Left forelimb (tissue), 1 donor: ENCODE measurements at regions not wholly inside any gene's neighbourhood (a gene's known extent, or its start where the extent isn't known, plus 50 kb on each side); places are given as distances from the start of the nearest gene placed in this dataset.
"Not testable (repeated sequence)": the region's sequence is repeated elsewhere in the genome, so short reads cannot be mapped to it uniquely, and the experiment has no call there.

Source experiments
- DNase-seq: peaks from one replicate; pipeline ENCODE4 v3.0.0-alpha.2; 2018; ENCODE audit warnings: low spot score

GRCh38 chr13:73336773-73337172 is 278.0 kb downstream of the KLF5 start:
- no peak for DNase-seq

DNA sequence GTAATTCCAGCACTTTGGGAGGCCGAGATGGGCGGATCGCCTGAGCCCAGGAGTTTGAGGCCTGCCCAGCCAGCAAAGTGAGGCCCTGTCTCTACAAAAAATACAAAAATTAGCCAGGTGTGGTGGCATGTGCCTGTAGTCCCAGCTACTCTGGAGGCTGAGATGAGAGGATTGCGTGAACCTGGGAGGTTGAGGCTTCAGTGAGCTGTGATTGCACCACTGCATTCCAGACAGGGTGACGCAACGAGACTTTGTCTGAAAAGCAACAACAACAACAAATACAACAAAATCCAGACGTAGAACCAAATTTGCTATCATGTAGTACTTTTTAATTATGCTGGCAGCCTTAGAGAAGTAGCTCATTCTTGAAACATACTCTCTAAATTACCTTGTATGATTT is 277.1 kb downstream of the KLF5 start:
- DNase-seq: no peak

DNA sequence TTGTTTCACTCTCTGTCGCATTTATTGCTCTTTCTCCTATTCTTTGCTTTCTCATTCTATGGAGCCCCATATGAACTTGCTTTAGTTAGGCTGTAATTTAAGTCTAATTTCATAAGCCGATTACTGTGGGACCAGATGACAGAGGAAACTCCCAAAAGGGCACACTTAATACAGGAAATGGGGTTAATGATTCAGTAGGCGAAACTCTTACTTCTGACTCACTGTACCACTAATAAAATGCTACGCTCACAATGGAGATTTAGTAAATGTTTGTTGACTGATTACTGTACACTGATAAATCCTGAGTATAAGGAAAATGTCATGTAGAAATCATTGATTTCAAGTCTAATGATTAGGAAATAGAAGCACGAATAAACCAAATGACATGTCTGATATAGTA is 276.4 kb downstream of the KLF5 start:
- DNase-seq: no peak

DNA sequence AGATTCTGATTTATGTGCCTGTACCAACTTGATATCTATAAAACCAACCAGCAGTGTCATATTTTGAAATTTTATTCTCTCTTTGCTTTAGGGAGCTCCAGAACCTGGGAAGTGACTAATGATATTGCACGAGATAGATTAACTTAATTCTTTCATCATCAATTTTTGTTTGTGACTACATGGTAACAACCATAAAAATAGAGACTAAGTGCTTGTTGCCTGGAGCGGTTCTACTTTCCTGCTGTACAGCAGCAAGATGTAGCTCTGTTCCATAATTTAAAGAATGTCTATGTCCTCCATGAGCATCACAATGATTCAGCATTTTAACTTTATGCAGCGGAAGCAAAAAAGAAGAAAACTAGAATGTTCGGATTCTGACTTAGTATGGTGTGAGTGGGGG is 275.6 kb downstream of the KLF5 start:
- DNase-seq: no peak

GRCh38 chr13:73331556-73331955 is 272.8 kb downstream of the KLF5 start:
- DNase-seq: no peak

DNA sequence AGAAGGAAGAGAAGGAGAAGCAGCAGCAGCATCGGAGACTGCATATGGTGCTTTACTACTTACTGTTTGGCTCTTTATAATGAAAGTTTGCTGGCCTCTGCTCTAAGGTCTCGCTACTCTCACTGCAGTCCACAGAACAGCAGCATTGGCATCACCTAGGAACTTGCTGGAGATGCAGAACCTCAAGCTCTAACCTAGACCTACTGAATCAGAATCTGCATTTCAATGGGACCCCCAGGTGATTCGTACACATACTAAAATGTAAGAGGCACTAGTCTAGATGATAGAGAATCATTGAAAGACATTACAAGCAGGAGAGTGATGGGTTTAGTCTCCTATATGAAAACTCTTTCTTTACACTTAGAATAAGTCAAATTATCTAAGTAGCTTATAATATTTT is 270.6 kb downstream of the KLF5 start:
- DNase-seq: no peak

DNA sequence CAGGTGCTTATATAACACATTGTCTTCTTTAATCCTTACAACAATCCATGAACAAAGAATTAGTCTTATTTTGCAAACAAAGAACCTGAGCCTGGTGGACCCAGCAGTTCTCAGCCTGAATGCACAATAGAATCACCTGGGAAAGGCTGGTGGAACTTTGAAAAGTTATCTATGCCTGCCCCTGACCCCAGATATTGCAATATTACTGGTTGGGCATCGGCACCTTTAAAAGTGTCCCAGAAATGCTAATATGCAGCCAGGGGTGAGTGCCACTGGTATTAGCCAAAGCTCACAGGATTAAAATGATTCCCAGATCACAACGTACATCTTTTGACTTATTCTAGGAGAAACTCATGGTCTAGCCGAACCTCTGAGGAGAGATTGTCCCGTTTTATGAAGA is 268.8 kb downstream of the KLF5 start:
- no peak for DNase-seq

DNA sequence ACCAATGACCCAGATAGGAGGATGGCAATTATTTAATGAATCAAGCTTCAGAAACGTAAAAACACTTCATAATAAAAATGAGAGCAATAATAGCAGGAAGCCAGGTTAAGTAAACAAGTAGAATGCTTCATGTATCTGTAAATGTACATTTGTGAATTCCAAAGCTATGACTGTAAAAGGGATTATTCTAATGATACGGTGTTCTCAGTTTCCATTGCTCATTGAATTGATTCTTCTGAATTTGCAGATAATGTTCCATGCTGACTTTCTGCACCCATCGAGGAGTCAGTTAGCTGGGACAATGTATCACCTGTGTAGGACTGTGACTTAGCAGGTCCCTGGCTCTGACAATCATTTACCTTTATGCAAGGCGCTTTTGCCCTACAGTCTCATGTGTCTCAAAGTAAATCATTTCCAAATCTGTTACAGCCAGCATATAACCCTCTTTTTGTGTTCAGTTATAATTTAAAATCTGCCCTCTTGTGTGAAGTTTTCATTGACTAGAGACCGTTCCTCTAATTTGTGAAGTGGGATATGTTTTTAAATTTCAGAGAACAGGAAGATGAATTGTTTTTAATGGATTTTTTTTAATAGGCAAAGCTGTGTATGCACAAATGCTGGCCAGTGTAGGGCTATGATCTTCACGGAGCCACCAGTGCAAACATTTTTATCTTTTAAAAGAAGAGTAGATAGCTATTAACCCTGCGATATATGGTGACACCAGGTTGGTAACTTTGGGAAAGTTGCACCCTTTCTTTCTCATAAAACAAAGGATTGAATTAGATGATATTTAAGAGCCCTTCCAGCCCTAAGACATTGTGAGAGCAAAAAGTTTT is 267.1 kb downstream of the KLF5 start:
- DNase-seq: no peak

DNA sequence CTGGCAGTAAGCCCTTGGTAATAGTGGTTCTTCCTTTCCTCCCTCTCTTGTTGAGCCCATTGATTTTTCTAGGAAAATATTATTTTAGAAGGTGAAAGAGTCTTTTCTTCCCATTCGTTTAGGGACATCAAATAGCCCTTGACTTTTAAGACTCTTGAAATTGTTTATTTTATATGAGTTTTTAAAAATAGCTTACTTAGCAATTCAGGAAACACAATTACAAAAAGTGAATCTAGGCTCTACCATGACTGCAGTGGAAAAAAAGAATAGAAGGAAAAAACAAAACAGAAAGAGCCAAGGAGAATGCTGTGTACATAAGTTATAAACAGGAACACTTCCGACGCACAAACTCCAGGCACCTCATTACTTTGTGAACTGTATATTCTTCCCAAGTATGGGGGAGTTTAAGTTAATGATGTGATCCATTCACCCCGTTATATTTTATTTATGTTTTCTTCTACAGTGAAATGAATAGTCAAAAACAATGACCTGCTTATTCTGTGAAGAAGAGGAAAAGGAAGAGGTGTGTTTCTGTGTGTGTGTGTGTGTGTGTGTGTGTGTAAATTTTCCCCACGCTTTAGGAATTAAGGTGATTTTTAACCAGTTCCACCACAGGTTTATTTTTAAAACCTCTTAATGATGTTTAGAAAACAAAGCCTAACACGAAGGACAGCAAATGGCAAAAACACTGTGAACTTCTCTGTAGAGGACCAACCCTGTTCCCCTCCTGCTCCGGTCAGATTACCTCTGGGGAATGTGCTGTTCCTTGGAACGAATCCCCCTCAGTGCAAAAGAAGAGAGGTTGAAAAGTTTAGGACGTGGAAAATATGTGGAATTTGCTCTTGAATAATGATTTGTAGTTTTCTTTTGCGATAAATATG is 266.3 kb downstream of the KLF5 start:
- DNase-seq: no peak

DNA sequence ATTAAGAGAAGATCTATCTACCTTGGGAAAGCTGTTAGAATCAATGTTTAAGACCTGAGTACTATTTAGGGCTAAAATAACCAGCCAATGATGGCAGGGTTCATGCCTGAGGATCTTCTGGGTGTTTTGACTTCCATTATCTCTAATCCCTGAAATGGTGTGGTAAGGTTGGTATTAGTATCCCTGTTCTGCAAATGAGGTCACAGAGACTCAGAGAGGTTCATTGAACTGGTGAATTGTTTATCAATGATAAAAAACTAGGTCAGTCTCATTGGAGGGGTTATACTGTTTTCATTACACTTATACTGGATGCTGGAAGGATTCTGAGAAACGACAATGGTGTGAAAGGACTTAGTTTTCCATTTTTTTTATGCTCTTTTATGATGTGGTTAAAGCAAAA is 264.8 kb downstream of the KLF5 start:
- DNase-seq: no peak

GRCh38 chr13:73321043-73321442 is 262.2 kb downstream of the KLF5 start:
- no peak for DNase-seq

GRCh38 chr13:73317140-73317539 is 258.3 kb downstream of the KLF5 start:
- no peak for DNase-seq

GRCh38 chr13:73310366-73310765 is 251.6 kb downstream of the KLF5 start:
- DNase-seq: no peak

DNA sequence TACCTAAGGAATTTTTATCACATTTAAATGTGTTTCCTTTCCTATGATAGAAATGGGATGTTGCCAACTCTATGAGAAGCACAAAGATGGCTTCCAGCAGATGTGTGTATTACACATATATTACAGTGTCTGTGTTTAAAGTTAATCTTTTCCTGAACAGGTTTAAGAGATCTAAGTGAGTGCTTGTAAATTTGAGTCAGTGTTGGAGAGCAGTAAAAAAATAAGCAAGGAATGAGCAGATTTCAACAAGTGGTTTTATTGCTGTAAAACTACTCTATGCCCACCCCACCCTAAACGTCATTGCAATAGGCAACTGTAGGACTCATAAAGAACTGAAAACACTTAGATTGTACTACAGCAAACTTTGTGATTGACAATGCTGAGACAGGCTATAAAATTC is 248.7 kb downstream of the KLF5 start:
- no peak for DNase-seq

DNA sequence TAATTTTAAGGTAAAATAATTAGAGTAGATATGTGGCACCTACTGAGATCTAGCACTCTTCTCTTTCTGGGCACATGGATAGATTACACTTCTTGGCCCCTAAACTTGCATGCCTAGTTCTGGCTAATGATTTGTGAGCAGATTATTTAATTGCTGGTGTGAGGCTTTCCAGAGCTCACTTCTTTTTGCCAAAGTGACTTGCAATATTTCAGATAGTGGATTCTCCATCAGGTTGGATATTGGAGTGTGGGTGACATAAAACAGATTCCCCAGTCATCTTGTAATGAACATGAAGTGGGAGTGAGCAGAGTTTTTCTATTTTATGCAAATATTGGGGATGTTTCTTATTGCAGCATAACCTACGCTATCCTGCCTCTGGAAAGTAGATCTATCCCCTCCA is 247.9 kb downstream of the KLF5 start:
- DNase-seq: no peak

DNA sequence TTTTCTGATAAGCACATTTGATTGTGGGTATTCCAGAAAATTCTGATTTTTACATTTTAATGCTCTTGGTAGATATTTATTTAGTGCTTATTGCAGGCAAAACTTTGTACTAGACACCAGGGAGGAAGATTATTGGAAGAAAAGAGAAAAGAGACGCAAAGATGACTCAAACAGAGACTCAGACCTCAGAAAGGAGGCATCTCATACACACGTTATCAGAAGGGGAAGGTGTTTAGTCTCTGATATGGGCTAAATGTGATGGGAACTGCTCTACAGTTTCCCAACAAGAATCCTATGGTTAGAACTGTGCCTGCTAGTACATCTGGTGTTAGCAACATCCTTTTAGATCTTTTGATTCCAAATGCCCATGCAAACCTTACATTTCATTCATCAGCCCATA is 245.6 kb downstream of the KLF5 start:
- DNase-seq: no peak

GRCh38 chr13:73303851-73304250 is 245.0 kb downstream of the KLF5 start:
- no peak for DNase-seq

- DNase-seq: not testable (repeated sequence)
These were observed 242.8 kb downstream of the KLF5 start for GRCh38 chr13:73301622-73302021.

DNA sequence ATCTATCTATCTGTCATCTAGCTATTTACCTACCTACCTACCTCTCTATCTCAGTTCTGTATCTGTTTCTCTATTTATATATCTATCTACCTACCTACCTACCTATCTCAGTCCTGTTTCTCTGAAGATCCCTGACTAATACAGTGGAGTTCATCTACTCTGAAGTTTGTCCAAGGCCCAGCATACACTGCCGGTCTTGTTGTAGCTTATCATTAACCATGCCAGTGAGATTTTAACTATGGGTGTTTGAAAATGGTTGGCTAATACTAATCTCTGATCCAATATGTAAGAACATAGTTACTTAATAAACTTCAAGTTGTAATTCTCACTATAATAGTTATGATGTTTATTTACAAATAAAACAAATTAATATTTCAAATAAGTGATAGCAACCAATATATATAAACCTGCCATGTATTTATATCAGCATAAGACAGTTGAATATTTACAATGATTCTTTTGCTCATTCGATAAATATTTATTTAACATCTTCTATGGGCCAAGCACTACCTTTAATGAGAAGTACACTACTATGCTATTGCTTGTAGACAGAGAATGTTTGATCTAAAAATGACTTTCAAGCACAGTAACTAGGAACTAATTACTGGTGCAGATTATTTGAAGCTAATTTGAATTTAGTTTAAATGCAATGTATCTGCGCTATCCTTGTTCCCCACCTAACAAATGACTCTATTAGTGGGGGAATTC is 242.1 kb downstream of the KLF5 start:
- no peak for DNase-seq

GRCh38 chr13:73299787-73300186 is 241.0 kb downstream of the KLF5 start:
- DNase-seq: no peak

DNA sequence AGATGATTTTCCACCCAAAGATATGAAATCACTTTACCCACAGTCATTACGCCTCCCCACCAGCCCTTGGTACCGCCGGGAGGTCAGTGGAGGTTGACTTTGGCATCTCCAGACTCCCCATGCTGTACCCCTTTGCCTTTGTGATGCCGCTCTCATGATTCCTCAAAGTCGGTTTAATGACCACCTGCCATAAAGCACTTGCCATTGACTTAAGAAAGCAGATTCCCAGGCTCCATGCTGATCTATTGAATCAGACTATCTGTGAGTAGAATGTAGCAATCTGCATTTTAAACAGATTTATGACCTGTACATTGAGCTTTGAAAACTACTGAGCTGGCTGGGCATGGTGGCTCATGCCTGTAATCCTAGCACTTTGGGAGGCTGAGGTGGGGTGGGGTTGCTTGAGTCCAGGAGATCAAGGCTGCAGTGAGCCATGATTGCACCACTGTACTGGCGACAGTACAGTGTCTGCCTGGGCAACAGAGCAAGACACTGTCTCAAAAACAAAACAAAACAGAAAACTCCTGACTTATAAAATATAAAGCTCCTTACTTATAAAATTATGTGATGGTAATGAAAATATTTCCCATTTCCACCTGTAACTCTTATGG is 235.2 kb downstream of the KLF5 start:
- DNase-seq: no peak

DNA sequence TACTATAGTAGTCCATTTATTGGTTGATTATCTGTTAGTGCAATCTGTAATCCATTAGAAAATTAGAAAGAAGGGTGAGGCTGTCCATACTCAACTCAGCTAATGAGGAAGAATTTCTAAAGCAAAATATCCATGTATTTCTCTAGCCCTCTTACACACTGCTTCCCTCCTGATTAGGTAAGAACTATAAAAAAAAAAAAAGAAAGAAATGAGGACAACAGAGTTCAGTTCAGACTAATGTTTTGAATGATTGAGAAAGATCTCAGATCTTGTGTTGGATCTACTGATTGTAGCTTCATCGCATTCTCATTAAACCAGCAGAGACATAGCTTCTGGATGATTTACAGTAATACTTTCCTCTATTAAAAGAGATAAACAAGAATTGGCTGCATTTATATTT is 233.3 kb downstream of the KLF5 start:
- no peak for DNase-seq
